Loucy (cell line): ENCODE measurements at regions not wholly inside any gene's neighbourhood (a gene's known extent, or its start where the extent isn't known, plus 50 kb on each side); places are given as distances from the start of the nearest gene placed in this dataset.

ENCODE experiments used
- CTCF ChIP-seq: fragments of 200-600 bp; sonication (generic); conservative IDR thresholded peaks from 2 replicates; pipeline ENCODE4 v1.5.1; 2014; ENCODE audit warnings: mild to moderate bottlenecking, antibody characterized with exemption, low read length
- EZH2phosphoT487 ChIP-seq: fragments of 200-600 bp; IDR thresholded peaks from 2 replicates; pipeline ENCODE4 v1.6.1; 2018; ENCODE audit warnings: antibody characterized with exemption, mild to moderate bottlenecking, moderate library complexity, borderline replicate concordance

- TF ChIP-seq CTCF (no peak), EZH2phosphoT487 (no peak)
Observed at GRCh38 chr4:170231377-170231776, 141.6 kb upstream of the AADAT start.
